GM21390 (cell line): ENCODE measurements at regions not wholly inside any gene's neighbourhood (a gene's known extent, or its start where the extent isn't known, plus 50 kb on each side); places are given as distances from the start of the nearest gene placed in this dataset.
"Not testable (repeated sequence)": the region's sequence is repeated elsewhere in the genome, so short reads cannot be mapped to it uniquely, and the experiment has no call there.

Experiments used
- ATAC-seq: cut with Tn5 transposase; IDR thresholded peaks from one replicate; pipeline ENCODE4 v1.9.1; 2021; ENCODE audit not compliant: unreplicated experiment

DNA sequence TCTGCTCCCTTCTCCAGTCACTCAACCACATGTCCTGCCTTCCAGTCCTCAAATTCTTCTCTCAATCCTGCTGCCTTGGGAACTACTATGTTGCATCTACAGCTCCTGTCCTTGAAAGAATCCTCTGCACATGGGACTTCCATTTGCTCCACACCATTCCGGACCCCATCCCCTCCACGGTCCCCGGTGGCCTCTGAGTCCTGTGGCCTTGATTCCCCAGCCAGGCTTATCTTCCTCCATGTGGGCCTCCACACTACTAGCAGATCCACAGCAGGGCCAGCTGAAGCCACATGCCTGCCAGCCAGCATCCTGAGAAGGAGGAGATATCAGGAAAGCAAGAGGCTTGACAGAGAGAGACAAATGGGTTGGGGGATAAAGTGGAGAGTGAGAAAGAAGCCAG, 1323.8 kb downstream of the UQCRFS1 start:
- ATAC-seq: no peak

DNA sequence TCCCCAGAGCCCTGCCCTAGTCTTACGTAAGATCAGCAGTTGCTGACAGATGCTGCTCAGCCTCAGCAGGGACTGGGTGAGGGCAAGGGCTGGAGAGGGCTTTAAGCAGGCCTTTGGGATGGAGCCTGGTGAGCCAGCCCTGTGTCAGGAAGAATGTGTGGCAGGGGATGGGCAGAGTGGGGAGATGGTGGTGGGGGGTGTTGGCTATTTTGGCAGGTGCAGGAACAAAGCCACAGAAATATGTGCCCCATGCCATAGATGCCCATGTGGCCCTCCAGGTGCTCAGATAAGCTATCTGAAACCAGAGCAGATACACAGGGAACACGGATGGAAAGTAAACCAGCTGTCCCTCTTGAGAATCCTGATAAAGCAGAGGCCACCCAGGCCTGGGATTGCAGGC, 1325.0 kb downstream of the UQCRFS1 start:
- ATAC-seq: no peak

DNA sequence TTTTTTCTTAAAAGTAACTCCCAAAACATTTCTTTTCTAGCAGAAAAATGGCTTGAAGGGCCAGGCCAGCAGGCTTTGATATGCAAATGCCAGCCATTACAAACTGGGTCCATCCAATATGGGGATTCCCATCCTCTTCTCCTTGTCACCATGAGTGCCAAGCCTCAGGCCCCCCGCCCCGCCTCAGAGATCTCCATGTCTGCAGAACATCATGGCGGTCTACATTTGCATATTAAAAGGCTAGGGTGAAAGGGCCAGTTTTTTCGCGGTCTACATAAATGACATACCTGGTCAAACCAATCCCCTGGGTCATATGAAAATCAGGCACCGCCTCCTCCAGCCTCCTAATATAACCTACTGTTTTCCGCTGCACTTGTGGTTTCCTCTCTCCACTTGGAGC, 1327.6 kb downstream of the UQCRFS1 start:
- ATAC-seq: no peak

DNA sequence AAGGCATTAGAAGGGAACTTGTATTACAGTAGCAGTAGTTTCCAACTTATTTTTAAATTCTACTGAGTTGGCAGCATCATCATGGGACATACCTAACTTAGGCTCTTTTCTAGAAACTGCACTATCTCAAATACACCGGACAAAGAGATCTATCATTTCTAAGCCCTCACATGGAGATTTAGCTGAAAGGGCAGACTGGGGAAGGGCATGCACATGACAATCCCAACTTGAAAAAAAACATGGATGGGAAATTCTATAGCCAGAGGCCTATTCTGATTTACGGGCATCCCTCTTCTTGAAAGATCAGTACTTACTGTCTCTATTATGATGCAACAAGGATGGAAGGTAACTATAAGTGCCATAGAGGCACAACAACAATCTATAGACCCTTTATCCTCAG, 1328.6 kb downstream of the UQCRFS1 start:
- ATAC-seq: no peak

- no peak for ATAC-seq
These were observed 1331.7 kb downstream of the UQCRFS1 start for GRCh38 chr19:27881213-27881612.

- ATAC-seq: no peak
These were observed 1335.9 kb downstream of the UQCRFS1 start for GRCh38 chr19:27876976-27877512.

- no peak for ATAC-seq
These were observed 1336.5 kb downstream of the UQCRFS1 start for GRCh38 chr19:27876489-27876888.

GRCh38 chr19:27872370-27872769, 1340.6 kb downstream of the UQCRFS1 start:
- ATAC-seq: no peak

GRCh38 chr19:27870293-27870692, 1342.7 kb downstream of the UQCRFS1 start:
- ATAC-seq: no peak

DNA sequence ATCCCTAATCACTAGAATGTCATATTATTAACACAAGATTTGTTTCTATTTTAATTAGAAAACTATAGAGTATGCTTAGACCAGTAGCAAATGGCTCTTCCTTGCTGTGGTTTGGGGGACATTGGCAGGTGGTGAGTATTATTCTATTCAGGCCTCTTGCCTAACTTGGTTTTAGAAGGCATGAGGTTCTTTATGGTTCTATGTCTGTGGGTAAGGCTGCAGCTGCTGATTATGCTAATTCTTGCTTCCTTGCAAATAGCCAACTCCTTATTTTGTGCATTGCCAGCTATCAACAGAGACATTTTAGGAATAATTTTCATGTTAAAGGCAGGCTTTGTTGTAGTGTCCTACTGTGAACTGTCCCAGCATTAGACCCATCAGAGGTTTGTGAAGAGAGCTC, 1344.9 kb downstream of the UQCRFS1 start:
- ATAC-seq: no peak

GRCh38 chr19:27865927-27866777, 1346.8 kb downstream of the UQCRFS1 start:
- ATAC-seq: no peak

GRCh38 chr19:27861411-27861975, 1351.5 kb downstream of the UQCRFS1 start:
- ATAC-seq: no peak

DNA sequence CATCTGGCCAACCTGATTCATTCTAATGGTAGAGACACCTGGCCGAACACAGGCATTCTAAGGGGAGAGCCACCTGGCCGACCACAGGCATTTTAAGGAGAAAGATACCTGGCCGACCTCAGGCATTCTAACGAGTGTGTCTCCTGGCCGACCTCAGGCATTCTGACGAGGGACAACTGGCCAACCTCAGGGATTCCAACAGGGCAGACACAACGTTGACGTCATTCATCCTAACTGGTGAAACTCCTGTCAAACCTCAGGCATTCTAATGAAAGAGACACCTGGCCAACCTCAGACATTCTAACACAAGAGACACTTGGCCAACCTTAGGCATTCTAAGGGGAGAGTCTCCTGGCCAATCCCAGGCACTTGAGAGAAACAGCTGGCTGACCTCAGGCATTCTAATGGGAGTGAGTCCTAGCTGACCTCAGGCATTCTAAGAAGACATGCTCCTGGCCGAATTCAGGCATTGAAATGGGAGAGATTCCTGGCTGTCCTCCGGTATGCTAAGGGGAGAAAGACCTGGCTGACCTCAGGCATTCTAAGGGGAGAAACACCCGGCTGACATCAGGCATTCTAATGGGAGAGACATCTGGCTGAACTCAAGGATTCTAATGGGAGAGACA, 1352.5 kb downstream of the UQCRFS1 start:
- no peak for ATAC-seq

GRCh38 chr19:27859689-27860088, 1353.3 kb downstream of the UQCRFS1 start:
- no peak for ATAC-seq

DNA sequence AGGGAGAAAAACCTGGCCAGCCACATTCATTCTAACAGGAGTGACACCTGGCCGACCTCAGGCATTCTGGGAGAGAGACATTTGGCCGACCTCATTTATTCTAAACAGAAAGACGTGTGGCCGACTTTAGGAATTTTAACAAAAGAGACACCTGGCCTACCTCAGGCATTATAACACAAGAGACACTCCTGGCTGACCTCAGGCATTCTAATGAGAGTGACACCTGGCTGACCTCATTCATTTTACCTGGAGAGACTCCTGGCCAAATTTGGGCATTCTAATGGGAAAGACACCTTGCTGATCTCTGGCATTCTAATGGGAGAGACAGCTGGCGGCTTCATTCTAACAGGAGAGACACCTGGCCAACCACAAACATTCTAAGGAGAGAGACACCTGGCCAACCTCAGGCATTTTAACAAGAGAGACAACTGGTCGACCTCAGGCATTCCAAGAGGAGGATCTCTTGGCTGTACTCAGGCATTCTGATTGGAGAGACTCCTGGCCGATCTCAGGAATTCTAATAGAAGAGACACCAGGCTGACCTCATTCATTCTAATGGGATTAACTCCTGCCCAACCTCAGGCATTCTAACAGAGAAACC, 1353.9 kb downstream of the UQCRFS1 start:
- ATAC-seq: no peak

- ATAC-seq: not testable (repeated sequence)
These were observed 1360.0 kb downstream of the UQCRFS1 start for GRCh38 chr19:27852931-27853330.

GRCh38 chr19:27851543-27852060, 1361.3 kb downstream of the UQCRFS1 start:
- no peak for ATAC-seq

DNA sequence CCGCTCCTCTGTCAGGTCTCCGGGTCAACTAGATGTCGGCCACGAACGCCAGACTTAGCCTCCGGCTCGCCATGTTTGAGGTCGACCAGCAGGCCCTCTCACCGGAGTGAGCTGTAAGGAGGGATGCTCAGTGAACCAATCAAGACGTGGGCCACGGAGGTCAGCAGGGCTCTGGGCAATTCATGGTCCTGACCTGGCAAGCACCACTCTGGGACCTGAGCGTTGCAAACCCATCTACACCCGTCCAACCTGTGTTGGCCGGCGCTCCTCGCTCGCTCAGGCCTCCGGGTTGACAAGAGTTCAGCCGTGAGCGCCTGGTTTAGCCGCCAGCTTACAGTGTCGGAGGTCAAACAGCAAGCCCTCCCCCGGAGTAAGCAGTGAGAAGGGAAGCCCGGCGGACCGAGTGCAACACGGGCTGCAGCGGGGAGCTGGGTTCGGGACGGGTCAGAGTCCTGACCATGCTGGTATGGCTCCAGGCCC, 1361.9 kb downstream of the UQCRFS1 start:
- no peak for ATAC-seq

GRCh38 chr19:27846944-27847343, 1366.0 kb downstream of the UQCRFS1 start:
- ATAC-seq: no peak

DNA sequence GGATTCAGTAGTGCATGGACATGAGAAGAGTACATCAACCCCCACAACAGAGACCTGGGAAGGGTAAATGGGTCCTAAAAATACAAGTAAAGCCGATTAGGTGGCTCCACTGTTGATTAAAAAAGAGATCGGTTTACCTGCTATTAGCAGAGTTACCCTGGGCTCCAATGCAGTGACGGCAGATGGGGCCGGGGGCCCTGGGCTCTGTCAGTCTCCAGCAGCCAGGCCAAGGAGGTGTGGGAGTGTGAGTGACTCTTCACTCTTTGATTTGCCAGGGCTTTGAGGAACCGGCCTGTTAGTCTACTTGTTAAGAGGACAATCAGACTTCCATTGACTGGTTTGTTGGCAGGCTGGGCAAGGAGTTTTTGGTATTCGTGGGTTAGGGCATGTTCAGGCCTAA, 1368.7 kb downstream of the UQCRFS1 start:
- no peak for ATAC-seq

- ATAC-seq: no peak
These were observed 1369.1 kb downstream of the UQCRFS1 start for GRCh38 chr19:27843861-27844260.
